GM06990 (cell line): ENCODE measurements at regions not wholly inside any gene's neighbourhood (a gene's known extent, or its start where the extent isn't known, plus 50 kb on each side); places are given as distances from the start of the nearest gene placed in this dataset.

Experiments used
- DNase-seq: peaks from one replicate; pipeline ENCODE4 v3.0.0-alpha.2; 2011; ENCODE audit not compliant: insufficient read length; ENCODE audit errors: extremely low read depth
- H3K27me3 ChIP-seq: replicated peaks from 2 replicates; pipeline ENCODE4 v1.6.0; 2011; ENCODE audit warnings: low read length; ENCODE audit not compliant: control insufficient read depth, insufficient read depth
- H3K36me3 ChIP-seq: 2 replicates; pipeline ENCODE4 v1.5.1; 2011; ENCODE audit warnings: low read length; ENCODE audit not compliant: control insufficient read depth, insufficient read depth
- H3K4me3 ChIP-seq: replicated peaks from 2 replicates; pipeline ENCODE4 v1.5.1; 2011; ENCODE audit warnings: low read depth, mild to moderate bottlenecking, control low read depth, low read length
- TF ChIP-seq, protein P1 (sequence below): IDR thresholded peaks from 2 replicates; pipeline ENCODE4 v1.5.1; 2011; ENCODE audit warnings: low read length, control low read depth, mild to moderate bottlenecking, inconsistent platforms; ENCODE audit not compliant: insufficient read depth, poor library complexity, severe bottlenecking

- no peak for DNase-seq
- H3K4me3 ChIP-seq, result no peak overlapping the region
- no peaks in the 10 kb centered on the region for H3K36me3 ChIP-seq
- TF ChIP-seq, protein P1, sequence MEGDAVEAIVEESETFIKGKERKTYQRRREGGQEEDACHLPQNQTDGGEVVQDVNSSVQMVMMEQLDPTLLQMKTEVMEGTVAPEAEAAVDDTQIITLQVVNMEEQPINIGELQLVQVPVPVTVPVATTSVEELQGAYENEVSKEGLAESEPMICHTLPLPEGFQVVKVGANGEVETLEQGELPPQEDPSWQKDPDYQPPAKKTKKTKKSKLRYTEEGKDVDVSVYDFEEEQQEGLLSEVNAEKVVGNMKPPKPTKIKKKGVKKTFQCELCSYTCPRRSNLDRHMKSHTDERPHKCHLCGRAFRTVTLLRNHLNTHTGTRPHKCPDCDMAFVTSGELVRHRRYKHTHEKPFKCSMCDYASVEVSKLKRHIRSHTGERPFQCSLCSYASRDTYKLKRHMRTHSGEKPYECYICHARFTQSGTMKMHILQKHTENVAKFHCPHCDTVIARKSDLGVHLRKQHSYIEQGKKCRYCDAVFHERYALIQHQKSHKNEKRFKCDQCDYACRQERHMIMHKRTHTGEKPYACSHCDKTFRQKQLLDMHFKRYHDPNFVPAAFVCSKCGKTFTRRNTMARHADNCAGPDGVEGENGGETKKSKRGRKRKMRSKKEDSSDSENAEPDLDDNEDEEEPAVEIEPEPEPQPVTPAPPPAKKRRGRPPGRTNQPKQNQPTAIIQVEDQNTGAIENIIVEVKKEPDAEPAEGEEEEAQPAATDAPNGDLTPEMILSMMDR, result no peak
- H3K27me3 ChIP-seq, result no peaks in the 10 kb centered on the region
Observed at GRCh38 chr4:44845309-44845708, 119.0 kb upstream of the GNPDA2 start.

GRCh38 chr4:44842531-44842930 lies 116.2 kb upstream of the GNPDA2 start:
- TF ChIP-seq, protein P1, result no peak
- no peaks in the 10 kb centered on the region for H3K36me3 ChIP-seq
- no peak overlapping the region for H3K4me3 ChIP-seq
- H3K27me3 ChIP-seq, result no peaks in the 10 kb centered on the region
- DNase-seq, result no peak

GRCh38 chr4:44817930-44818329 lies 91.6 kb upstream of the GNPDA2 start:
- H3K36me3 ChIP-seq, result no peaks in the 10 kb centered on the region
- no peak for DNase-seq
- TF ChIP-seq, protein P1, result no peak
- no peaks in the 10 kb centered on the region for H3K27me3 ChIP-seq
- H3K4me3 ChIP-seq, result no peak overlapping the region

- TF ChIP-seq, protein P1, result no peak
- no peaks in the 10 kb centered on the region for H3K27me3 ChIP-seq
- H3K4me3 ChIP-seq, result no peak overlapping the region; the same call in 1 of the 2 replicates
- no peaks in the 10 kb centered on the region for H3K36me3 ChIP-seq
- DNase-seq, result no peak
Observed at GRCh38 chr4:44806071-44806470, 79.7 kb upstream of the GNPDA2 start.

- DNase-seq, result no peak
- Histone ChIP-seq H3K36me3 (no peaks in the 10 kb centered on the region), H3K4me3 (no peak overlapping the region), H3K27me3 (no peaks in the 10 kb centered on the region)
- TF ChIP-seq, protein P1, result no peak
Observed at GRCh38 chr4:44804301-44804700, 77.9 kb upstream of the GNPDA2 start.

GRCh38 chr4:44801384-44801783 lies 75.0 kb upstream of the GNPDA2 start:
- TF ChIP-seq, protein P1, result no peak
- Histone ChIP-seq H3K4me3 (no peak overlapping the region), H3K27me3 (no peaks in the 10 kb centered on the region), H3K36me3 (no peaks in the 10 kb centered on the region)
- DNase-seq, result no peak
